ENCODE measurements at regions not wholly inside any gene's neighbourhood (a gene's known extent, or its start where the extent isn't known, plus 50 kb on each side); places are given as distances from the start of the nearest gene placed in this dataset.

GRCh38 chr10:8224591-8224990 is 170.1 kb downstream of the GATA3 start:
- DNase-seq (no peak), FAIRE-seq (no peak)
- Histone ChIP-seq H3K4me3 (ENCODE audit: low read length in 3 of 3) (no peak overlapping the region), H3K4me1 (ENCODE audit: control insufficient read depth in 2 of 3, insufficient read depth in 2 of 3, low read depth in 1 of 3, low read length in 3 of 3) (no peaks in the 10 kb centered on the region), H3K27ac (ENCODE audit: low read depth in 2 of 2, low read length in 2 of 2) (no peak overlapping the region), H3K9me3 (ENCODE audit: control insufficient read depth in 2 of 3, insufficient read depth in 1 of 3, low read length in 3 of 3) (no peaks in the 10 kb centered on the region), H3K9ac (ENCODE audit: low read length in 3 of 3) (no peak overlapping the region), H3K36me3 (ENCODE audit: control insufficient read depth in 2 of 3, insufficient read depth in 3 of 3, low read length in 3 of 3) (no peaks in the 10 kb centered on the region), H3K27me3 (ENCODE audit: control insufficient read depth, insufficient read depth, low read length) (no peaks in the 10 kb centered on the region)
- TF ChIP-seq, protein P1, sequence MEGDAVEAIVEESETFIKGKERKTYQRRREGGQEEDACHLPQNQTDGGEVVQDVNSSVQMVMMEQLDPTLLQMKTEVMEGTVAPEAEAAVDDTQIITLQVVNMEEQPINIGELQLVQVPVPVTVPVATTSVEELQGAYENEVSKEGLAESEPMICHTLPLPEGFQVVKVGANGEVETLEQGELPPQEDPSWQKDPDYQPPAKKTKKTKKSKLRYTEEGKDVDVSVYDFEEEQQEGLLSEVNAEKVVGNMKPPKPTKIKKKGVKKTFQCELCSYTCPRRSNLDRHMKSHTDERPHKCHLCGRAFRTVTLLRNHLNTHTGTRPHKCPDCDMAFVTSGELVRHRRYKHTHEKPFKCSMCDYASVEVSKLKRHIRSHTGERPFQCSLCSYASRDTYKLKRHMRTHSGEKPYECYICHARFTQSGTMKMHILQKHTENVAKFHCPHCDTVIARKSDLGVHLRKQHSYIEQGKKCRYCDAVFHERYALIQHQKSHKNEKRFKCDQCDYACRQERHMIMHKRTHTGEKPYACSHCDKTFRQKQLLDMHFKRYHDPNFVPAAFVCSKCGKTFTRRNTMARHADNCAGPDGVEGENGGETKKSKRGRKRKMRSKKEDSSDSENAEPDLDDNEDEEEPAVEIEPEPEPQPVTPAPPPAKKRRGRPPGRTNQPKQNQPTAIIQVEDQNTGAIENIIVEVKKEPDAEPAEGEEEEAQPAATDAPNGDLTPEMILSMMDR (IDR thresholded peaks at IDR 0.05; ENCODE audit: borderline replicate concordance, extremely low read depth, insufficient read depth), result no peak
- intact Hi-C loops (cut with DNase I), result no loop called here

- TF ChIP-seq, protein P1 (IDR thresholded peaks at IDR 0.05; ENCODE audit: borderline replicate concordance, extremely low read depth, insufficient read depth), result no peak
- DNase-seq (no peak), FAIRE-seq (no peak)
- no peaks in the 10 kb centered on the region for H3K36me3 ChIP-seq (ENCODE audit: control insufficient read depth in 2 of 3, insufficient read depth in 3 of 3, low read length in 3 of 3)
- no peaks in the 10 kb centered on the region for H3K4me1 ChIP-seq (ENCODE audit: control insufficient read depth in 2 of 3, insufficient read depth in 2 of 3, low read depth in 1 of 3, low read length in 3 of 3)
- H3K27me3 ChIP-seq (ENCODE audit: control insufficient read depth, insufficient read depth, low read length), result no peaks in the 10 kb centered on the region
- no peak overlapping the region for H3K9ac ChIP-seq (ENCODE audit: low read length in 3 of 3)
- H3K9me3 ChIP-seq (ENCODE audit: control insufficient read depth in 2 of 3, insufficient read depth in 1 of 3, low read length in 3 of 3), result no peaks in the 10 kb centered on the region
- no peak overlapping the region for H3K27ac ChIP-seq (ENCODE audit: low read depth in 2 of 2, low read length in 2 of 2)
- no peak overlapping the region for H3K4me3 ChIP-seq (ENCODE audit: low read length in 3 of 3)
- intact Hi-C loops (cut with DNase I), result no loop called here
Measured at GRCh38 chr10:8225187-8225586, 170.7 kb downstream of the GATA3 start.

DNA sequence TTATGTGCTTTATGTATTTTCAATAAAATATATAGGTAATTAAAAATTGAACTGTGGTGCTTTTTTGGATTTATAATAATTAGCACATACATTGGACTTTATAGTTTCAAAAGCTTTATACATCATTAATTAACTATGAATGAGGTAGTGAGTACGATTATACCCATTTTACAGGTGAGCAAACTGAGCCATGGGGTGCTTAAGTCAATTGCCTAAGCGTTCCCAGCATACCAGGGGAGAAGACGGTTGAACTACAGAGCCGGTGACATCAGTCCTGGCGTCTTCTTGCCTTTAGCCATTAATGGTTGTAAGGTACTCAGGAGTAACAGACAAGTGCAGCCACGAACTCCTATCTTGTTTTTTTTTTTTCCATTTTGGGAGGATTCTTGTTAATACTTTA is 172.8 kb downstream of the GATA3 start:
- Histone ChIP-seq H3K4me1 (ENCODE audit: control insufficient read depth in 2 of 3, insufficient read depth in 2 of 3, low read depth in 1 of 3, low read length in 3 of 3) (no peaks in the 10 kb centered on the region), H3K36me3 (ENCODE audit: control insufficient read depth in 2 of 3, insufficient read depth in 3 of 3, low read length in 3 of 3) (no peaks in the 10 kb centered on the region), H3K27ac (ENCODE audit: low read depth in 2 of 2, low read length in 2 of 2) (no peak overlapping the region), H3K9ac (ENCODE audit: low read length in 3 of 3) (no peak overlapping the region), H3K4me3 (ENCODE audit: low read length in 3 of 3) (no peak overlapping the region), H3K9me3 (ENCODE audit: control insufficient read depth in 2 of 3, insufficient read depth in 1 of 3, low read length in 3 of 3) (no peaks in the 10 kb centered on the region), H3K27me3 (ENCODE audit: control insufficient read depth, insufficient read depth, low read length) (no peaks in the 10 kb centered on the region)
- intact Hi-C loops (cut with DNase I), result no loop called here
- TF ChIP-seq, protein P1 (IDR thresholded peaks at IDR 0.05; ENCODE audit: borderline replicate concordance, extremely low read depth, insufficient read depth), result no peak
- no peak for FAIRE-seq
- DNase-seq, result no peak

GRCh38 chr10:8229153-8229552 is 174.7 kb downstream of the GATA3 start:
- Histone ChIP-seq H3K36me3 (ENCODE audit: control insufficient read depth in 2 of 3, insufficient read depth in 3 of 3, low read length in 3 of 3) (no peaks in the 10 kb centered on the region), H3K9me3 (ENCODE audit: control insufficient read depth in 2 of 3, insufficient read depth in 1 of 3, low read length in 3 of 3) (no peaks in the 10 kb centered on the region), H3K27me3 (ENCODE audit: control insufficient read depth, insufficient read depth, low read length) (no peaks in the 10 kb centered on the region), H3K4me3 (ENCODE audit: low read length in 3 of 3) (no peak overlapping the region), H3K4me1 (ENCODE audit: control insufficient read depth in 2 of 3, insufficient read depth in 2 of 3, low read depth in 1 of 3, low read length in 3 of 3) (no peaks in the 10 kb centered on the region), H3K9ac (ENCODE audit: low read length in 3 of 3) (no peak overlapping the region), H3K27ac (ENCODE audit: low read depth in 2 of 2, low read length in 2 of 2) (no peak overlapping the region)
- FAIRE-seq, result no peak
- intact Hi-C loops (cut with DNase I), result no loop called here
- no peak for DNase-seq
- TF ChIP-seq, protein P1 (IDR thresholded peaks at IDR 0.05; ENCODE audit: borderline replicate concordance, extremely low read depth, insufficient read depth), result no peak

Data from kidney (tissue), 13 donors.